NB4 (cell line): ENCODE measurements at regions not wholly inside any gene's neighbourhood (a gene's known extent, or its start where the extent isn't known, plus 50 kb on each side); places are given as distances from the start of the nearest gene placed in this dataset.

ENCODE experiments used
- CTCF ChIP-seq: IDR thresholded peaks from one replicate; pipeline ENCODE4 v1.5.1; 2012; ENCODE audit warnings: low read depth, low read length
- POLR2A ChIP-seq: IDR thresholded peaks from 2 replicates; pipeline ENCODE4 v1.6.1; 2011; ENCODE audit warnings: mild to moderate bottlenecking; ENCODE audit not compliant: insufficient read length; ENCODE audit errors: extremely low read depth

- TF ChIP-seq POLR2A: no peak
- no peak for TF ChIP-seq CTCF
Observed at GRCh38 chr7:52233248-52233647, 802.2 kb upstream of the POM121L12 start.
